ENCODE measurements at regions not wholly inside any gene's neighbourhood (a gene's known extent, or its start where the extent isn't known, plus 50 kb on each side); places are given as distances from the start of the nearest gene placed in this dataset.

GRCh38 chr3:75982151-75982550 is 196.8 kb upstream of the ZNF717 start:
- TF ChIP-seq POLR2A (IDR thresholded peaks at IDR 0.05; ENCODE audit: low read length) (no peak), GATA1 (IDR thresholded peaks at IDR 0.05; ENCODE audit: low read depth, low read length) (no peak)

Data from erythroblast (primary cell).